HG03565 (cell line): ENCODE measurements at regions not wholly inside any gene's neighbourhood (a gene's known extent, or its start where the extent isn't known, plus 50 kb on each side); places are given as distances from the start of the nearest gene placed in this dataset.

Experiments used
- ATAC-seq: cut with Tn5 transposase; IDR thresholded peaks from one replicate; pipeline ENCODE4 v1.9.1; 2021; ENCODE audit warnings: mild to moderate bottlenecking, moderate library complexity; ENCODE audit not compliant: unreplicated experiment

DNA sequence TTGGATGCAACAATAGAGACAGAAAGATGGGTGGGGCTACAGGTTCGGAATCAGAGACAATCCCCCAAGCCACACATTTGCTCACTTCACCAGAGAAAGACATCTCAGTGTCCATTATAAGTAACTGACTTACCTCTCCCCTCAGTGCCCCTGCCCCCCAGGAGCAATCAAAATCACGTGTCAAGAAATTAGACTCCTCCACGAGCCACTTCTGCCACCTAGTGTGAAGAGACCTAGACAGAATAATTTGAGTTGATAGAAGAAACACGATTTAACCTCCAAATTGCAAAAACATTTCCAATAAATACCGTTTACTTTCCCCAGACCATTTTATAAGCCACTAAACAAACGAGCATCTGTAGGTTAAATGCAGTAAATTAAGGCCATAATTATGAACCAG lies 123.2 kb downstream of the SLC30A10 start:
- ATAC-seq, result no peak

DNA sequence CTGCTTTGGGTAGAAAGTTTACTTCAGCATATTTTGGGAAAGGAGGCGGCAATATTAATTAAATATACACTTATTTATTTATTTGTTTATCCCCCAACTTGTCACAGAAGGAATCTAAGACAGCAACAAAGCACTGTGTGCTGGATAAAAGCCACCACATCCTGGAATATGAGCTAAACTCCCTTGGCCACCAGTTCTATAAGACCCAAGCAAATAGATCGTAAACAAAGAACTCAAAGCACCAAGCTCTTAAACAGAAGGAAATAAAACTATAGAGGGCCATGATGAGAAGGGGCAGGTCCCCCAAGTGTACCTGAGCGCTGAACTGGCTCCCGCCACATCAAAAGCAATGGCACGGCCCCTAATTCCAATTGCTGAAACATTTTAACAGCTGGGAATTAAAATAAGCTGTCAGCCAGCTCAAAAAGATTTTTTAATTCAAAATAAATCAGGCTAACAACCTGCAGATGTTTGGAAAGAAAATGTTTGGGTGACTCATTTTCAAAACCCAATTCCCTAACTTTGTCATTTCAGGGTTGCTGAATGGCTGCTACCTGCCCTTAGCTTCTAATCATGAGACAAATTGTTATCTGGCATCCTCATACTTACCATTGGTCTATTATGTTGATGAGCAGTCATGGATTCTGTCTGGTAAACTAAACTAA lies 127.1 kb downstream of the SLC30A10 start:
- ATAC-seq, result no peak

GRCh38 chr1:219798283-219799030 lies 129.9 kb downstream of the SLC30A10 start:
- ATAC-seq, result peak; percentile 55

- ATAC-seq, result no peak
Observed at GRCh38 chr1:219797683-219798082, 130.7 kb downstream of the SLC30A10 start.

DNA sequence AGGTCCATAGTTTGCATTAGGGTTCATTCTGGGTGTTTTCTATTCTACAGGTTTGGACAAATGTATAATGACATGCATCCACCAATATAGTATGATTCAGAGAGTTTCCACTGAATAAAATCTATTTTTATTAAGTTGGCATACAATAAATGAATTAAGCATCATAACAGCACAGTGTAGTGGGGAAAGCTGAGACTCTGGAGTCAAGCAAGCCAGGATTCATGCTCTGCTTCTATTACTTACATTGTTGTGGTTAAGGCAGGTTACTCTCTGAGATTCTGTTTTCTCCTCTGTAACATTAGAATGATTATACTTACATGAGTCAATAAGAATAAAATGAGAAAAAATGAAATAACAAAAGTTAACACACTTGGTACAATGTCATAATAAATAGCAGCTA lies 131.3 kb downstream of the SLC30A10 start:
- ATAC-seq, result no peak

- ATAC-seq, result no peak
Observed at GRCh38 chr1:219795363-219795917, 132.9 kb downstream of the SLC30A10 start.

DNA sequence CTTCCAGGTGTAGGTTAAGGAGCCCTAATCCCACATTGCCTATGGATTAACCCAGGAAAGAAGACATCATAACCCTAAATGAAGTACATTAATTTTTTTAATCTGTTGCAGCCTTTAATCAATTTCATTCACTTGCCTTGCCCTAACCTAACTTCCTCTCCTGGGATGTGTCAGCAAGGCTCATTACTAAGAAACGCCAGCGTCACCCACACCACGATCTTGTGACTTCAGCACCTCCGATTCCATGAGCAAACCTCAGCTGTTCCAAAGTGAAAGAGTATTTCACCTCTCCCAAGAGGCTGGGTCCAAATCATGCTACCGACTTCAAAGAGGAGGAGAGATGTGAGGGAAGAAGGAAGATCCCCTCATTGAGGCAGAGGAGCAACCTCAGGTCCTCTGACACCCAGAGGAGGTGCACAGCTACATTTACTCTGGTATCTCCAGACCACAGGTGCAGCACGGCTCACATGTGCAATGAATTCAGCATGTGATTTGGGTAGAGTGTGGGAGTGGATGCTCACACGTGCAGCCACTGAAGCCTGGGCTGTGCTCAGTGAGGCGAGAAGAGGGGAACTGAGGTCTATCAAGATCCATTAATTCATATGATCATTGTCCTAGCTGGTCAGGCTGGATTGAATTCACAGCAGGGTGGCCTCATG lies 134.1 kb downstream of the SLC30A10 start:
- peak; percentile 48 for ATAC-seq

GRCh38 chr1:219792337-219793021 lies 135.9 kb downstream of the SLC30A10 start:
- ATAC-seq, result no peak

GRCh38 chr1:219791766-219792165 lies 136.6 kb downstream of the SLC30A10 start:
- ATAC-seq, result no peak

DNA sequence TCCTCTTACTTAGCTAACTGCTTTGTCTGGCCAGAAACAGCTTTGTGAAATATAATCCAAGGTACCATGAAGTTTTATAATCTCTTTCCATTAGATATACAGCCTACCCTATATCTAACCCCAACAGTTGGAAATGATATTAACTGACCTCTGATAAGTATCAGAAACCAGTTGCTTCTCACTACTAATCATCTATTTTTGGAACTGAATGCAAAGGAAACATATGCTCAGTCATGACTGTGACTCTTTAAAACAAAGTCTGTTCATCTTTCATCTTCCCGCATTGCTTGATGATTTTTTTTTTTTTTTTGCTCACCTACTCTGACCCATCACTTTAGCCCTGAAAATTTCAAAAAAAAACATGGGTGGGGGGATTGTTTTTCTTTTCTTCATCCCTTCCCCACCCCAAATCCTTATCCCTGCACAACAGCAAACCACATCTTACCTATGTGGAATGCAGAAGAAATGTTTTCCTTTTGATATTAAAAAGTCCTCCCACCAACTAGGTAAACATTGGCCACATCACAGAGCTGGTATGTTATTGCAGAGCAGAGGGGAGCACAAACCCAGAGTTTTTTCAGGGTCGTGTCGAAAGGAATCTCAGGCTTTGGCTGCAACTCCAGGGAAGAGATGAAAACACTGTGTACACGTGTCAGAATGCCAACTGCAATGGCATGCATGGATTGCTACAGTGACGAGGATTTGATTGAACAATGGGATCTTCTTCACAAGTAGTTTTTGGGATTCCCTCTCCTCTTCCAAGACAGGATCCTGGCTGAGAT lies 137.3 kb downstream of the SLC30A10 start:
- no peak for ATAC-seq

GRCh38 chr1:219788700-219789099 lies 139.7 kb downstream of the SLC30A10 start:
- ATAC-seq, result no peak

GRCh38 chr1:219788091-219788490 lies 140.3 kb downstream of the SLC30A10 start:
- no peak for ATAC-seq

DNA sequence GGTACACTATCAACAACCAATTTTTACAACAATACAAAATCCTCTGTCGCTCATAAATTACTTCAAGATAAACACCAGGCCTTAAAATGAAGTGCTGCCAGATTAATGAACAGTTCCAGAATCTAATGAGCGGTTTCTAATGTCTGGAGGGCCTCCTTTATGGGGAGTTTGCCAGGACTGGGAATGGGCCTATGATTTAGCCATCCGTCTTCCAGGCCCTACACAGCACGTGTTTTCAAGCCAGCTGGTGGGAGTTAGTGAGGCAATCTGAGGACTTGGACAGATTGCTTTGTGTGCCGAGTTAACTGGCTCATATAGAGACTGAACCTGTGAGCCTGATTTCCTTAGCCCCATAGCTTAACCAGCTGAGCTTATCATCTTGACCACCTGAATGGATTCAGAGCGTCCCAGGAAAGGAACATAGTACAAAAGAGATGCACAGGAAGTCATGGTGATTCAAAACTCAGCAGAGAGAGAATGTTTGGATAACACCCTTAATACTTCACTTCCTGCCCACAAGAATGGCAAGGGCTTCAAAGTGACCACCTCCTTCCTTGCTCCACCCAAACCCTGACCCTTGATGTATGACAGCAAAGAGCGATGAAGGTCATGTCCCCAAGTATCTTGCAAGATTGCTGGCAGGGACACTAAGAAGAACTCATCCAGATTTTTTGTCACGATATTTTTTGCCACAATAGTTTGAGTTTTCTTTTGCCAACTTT lies 143.5 kb downstream of the SLC30A10 start:
- ATAC-seq, result no peak

GRCh38 chr1:219783605-219784235 lies 144.6 kb downstream of the SLC30A10 start:
- ATAC-seq, result no peak

DNA sequence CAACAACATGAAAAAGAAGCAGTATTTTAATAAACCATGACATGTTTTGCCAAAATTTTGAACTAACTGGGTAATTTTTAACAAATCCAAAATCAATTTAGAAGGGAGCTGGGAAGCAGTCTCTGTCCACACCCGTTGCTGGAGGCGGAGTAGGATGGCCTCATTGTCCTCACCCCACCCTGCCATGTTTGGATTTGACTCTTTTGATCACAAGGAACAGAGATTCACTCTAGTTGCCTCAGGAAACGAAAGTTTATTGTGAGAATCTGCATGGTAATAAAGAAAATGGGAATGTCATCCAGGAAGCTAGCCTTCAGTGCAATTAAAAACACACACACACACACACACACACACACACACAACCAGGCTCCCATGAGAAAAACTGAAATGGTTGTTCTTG lies 145.4 kb downstream of the SLC30A10 start:
- no peak for ATAC-seq

GRCh38 chr1:219782311-219782710 lies 146.0 kb downstream of the SLC30A10 start:
- no peak for ATAC-seq

GRCh38 chr1:219781491-219781890 lies 146.9 kb downstream of the SLC30A10 start:
- no peak for ATAC-seq

DNA sequence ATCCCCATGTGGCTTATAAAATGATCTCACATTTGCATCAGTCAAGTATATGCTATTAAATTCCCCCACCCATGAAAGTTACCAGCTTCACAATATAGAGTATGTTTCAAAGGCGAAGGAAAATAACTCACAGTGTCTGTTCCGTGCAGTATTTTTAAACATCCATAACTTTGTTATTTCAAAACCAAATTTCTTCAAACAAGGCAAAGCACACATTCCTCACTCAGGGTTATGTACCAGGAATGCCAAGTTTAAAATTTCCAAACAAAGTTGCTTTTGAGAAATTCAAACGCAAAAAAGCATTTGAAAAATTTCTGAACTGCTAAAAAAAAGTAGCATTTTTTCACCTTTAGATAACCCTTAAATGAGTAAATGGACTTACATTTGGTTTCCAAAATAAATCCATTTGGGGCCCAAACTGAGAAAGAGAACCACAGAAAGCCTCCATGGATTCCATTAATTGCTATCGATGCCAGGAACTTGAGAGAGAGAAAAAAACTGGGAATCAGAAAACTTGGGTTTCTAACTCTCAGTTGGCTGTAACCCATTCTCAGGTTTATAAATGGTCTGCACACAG lies 149.5 kb downstream of the SLC30A10 start:
- no peak for ATAC-seq

DNA sequence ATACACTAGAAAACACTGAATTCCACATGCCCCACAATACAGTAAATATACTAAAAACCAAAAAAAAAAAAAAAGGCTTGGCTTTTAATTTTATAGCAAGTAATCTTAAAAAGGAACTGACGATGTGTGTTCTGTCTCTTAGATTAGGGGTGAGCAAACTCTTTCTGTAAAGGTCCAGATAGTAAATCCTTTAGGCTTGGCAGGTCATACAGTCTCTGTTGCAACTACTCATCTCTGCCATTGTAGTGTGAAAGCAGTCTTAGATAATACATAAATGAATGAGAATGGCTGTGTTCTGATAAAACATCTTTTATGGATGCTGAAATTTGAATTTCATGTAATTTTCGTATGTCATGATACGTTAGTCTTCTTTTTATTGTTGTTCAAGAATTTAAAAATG lies 150.2 kb downstream of the SLC30A10 start:
- ATAC-seq, result no peak
